Ramos (cell line): ENCODE measurements at regions not wholly inside any gene's neighbourhood (a gene's known extent, or its start where the extent isn't known, plus 50 kb on each side); places are given as distances from the start of the nearest gene placed in this dataset.
"Not testable (repeated sequence)": the region's sequence is repeated elsewhere in the genome, so short reads cannot be mapped to it uniquely, and the experiment has no call there.

Experiments used
- in situ Hi-C: fragments of 300-500 bp; cut with MboI; formaldehyde crosslinking; loops from one replicate; pipeline ENCODE4 v1.14.3; 2022; ENCODE audit warnings: low sequenced_read_pairs; ENCODE audit not compliant: unreplicated experiment

DNA sequence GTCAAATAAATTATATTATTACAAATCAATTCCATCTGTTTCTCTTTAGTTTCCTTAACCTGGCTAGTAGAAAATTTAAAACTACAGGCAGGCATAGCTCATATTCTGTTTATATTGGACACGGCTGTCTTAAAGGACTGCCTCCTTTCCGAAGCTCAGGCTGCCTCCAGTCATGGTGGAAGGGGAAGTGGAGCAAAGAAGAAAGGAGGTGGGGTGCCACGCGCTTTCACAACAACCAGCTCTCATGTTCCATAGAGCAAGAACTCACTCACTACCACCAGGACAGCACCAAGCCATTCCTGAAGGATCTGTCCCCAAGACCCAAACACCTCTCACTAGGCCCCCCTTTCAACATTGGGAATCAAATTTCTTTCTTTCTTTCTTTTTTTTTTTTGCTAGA, 149.3 kb upstream of the KCNJ18 start:
- in situ Hi-C loops: no loop called here

DNA sequence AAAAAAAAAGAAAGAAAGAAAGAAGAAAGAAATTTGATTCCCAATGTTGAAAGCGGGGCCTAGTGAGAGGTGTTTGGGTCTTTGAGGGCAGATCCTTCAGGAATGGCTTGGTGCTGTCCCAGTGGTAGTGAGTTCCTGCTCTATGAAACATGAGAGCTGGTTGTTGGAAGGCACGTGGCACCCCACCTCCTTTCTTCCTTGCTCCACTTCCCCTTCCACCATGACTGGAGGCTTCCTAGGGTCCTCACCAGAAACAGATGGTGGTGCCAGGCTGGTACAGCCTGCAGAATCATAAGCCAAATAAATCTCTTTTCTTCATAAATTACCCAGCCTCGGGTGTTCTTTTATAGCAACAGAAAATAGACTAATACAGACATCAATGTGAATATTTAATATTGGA, 147.3 kb upstream of the KCNJ18 start:
- in situ Hi-C loops: no loop called here

DNA sequence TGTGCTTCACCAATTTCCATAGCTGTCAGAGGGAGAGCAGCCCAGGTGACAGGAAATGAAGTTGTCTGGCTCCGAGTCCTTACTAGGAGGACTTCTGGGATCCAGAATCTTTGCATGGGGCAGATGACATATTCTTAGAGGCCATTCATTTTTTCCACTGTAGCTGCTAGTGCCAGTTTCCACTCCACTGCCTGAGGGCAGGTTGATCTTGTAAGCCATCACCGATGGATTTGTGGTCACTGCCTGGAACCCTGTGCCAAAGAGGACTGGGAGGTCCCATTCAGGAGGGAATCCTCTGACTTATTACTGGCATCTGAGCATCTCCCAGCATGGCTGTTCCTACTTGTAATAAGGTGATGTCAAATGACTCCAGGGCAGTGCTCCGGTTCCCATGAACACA, 144.1 kb upstream of the KCNJ18 start:
- in situ Hi-C loops: no loop called here

DNA sequence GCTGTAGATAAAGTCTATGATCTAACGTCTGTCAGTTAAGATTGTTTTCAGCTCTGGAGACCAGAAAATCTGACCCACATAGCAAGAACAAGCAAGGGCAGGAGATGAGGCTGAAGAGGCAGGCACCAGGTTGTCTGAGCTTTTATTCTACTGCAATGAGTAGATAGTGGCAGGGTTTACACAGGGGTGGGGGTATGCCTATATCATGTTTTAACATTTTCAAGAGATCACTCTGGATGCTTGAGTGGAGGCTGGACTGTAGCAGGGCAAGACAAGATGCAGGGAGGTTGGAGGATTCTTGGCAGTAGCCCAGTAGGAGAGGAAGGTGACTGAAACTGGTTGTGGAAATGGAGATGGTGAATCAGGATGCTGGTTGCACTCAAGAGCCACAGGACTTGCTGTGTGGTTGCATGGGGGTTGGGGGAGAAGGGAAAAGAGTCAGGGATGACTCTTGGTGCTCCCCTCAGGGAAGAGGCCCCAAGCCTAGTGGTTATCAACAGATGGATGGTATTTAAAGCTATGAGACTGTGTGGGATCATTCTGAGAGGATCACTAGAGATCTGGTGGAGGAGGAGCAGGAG, 143.1 kb upstream of the KCNJ18 start:
- in situ Hi-C loops: no loop called here

DNA sequence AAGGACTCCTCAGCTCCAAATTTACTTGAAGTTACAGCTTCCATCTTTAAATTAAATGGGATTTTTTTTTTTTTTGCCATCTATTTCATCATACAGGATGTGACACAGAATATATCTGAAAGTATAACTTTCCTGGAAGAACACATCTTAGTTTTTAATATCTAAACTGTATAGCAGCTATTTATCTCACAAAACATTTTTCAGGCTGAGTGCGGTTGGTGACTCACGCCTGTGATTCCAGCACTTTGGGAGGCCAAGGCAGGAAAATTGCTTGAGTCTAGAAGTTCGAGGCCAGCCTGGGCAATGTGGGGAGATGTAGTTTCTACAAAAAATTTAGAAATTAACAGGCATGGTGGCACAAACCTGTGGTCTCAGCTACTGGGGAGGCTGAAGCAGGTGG, 142.3 kb upstream of the KCNJ18 start:
- in situ Hi-C loops: not testable (repeated sequence)

DNA sequence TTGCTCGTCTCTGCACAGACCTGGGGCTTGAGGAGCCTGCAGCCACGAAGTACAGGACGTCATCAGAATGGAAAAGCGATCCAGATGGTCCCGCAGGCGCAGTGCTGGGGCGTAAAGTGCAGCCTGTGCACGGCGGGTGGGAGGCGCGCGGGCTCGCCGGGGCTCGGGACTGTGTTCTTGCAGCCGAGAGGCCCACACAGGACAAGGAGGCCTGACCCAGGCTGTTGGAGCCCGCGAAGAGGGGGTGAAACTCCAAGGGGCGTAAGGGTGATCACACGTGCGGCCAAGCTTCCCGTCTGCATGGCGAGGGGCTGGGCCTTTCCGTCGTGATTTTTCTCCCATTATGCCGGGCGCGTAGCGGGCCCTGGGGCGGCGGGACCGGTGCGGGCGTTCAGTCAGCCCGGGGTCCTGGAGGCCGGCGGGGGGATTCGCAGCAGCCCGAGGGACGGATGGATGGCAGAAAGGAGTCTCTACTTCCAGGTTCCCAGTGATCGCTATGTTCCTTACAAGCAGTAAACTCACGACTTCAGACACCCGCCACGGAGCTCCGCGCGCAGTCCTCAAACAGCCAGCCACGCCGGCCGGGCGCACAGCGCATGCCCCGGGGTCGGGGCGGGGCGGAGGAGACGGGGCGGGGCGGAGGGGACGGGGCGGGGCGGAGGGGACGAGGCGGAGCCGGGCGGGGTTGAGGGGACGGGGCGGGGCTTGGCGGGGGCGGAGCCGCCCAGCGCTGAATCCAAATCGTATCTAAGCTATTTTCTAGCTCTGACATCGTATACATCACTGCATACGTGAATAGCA, 141.0 kb upstream of the KCNJ18 start:
- in situ Hi-C loops: no loop called here

DNA sequence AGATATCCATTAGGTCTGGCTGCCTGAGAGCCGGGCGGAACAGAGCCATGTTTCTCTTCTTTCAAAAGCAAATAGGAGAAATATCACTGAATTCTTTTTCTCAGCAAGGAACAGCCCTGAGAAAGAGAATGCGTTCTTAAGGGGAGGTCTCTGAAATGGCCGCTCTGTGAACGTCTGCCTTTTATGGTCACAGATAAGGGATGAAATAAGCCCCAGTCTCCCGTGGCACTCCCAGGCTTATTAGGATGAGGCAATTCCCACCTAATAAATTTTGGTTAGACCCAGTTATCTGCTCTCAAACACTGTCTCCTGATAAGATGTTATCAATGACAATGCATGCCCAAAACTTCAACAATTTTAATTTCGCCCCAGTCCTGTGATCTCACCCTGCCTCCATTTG, 133.4 kb upstream of the KCNJ18 start:
- in situ Hi-C loops: not testable (repeated sequence)

DNA sequence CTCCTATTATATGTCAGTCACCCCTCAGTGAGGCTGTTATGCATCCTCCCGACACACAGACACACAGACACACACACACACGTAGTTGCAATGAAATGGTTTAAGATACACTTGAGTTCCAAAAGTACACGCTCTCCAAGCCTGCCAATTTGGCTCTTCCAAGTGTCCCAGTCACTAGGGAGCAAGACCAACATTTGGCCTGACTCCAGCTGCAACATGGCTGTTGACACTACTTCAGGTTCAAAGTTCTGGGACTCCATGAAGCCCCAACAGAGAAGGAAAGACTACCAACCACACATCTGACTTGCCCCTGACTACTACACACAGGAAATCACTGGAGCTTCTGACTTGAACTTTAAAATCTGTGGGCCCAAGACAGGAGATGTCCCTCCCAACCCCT, 128.1 kb upstream of the KCNJ18 start:
- in situ Hi-C loops: no loop called here

DNA sequence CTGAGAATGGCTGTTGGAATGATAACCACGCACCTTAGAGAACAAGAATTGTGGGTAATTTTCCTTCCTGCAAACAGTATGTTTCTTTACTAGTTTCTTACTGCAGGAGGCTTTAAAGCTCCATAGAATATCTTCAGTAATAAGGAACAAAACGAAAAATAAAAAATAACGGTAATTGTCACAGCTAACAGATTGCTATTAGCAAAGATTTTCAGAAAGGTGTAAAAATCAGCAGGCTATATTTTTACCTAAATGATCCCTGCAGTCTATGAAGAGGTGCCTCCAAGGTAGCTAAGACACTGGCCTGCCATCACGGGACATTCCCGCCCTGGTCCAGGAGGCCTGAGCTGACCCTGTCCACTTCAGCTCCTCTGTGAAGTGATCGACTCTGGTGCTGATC, 127.6 kb upstream of the KCNJ18 start:
- in situ Hi-C loops: not testable (repeated sequence)

DNA sequence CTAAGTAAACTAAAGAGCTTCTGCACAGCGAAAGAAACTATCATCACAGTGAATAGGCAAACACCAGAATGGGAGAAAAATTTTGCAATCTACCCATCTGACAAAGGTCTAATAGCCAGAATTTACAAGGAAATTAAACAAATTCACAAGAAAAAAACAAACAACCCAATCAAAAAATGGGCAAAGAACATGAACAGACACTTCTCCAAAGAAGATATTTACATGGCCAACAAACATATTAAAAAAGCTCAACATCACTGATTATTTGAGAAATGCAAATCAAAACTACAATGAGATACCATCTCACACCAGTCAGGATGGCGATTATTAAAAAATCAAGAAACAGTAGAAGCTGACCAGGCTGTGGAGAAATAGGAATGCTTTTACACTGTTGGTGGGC, 121.9 kb upstream of the KCNJ18 start:
- in situ Hi-C loops: not testable (repeated sequence)

DNA sequence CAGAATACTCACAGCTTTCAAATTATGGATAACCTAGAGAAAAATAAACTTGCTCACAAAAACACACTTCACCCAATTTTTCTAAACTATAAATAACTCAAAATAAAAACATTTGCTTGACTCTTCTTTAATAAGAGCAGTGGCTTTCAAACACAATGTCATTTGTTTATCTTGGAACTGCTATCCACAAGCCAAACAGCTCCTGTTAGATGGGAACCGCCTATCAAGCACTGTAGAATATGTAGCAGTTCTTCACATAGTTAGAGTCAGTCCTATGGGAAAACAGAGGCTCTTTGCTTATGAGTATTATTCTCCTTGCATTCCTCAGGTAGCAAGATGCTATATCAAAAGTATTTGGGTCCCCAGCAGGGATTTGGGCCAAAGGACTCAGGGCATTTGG, 120.2 kb upstream of the KCNJ18 start:
- in situ Hi-C loops: not testable (repeated sequence)

DNA sequence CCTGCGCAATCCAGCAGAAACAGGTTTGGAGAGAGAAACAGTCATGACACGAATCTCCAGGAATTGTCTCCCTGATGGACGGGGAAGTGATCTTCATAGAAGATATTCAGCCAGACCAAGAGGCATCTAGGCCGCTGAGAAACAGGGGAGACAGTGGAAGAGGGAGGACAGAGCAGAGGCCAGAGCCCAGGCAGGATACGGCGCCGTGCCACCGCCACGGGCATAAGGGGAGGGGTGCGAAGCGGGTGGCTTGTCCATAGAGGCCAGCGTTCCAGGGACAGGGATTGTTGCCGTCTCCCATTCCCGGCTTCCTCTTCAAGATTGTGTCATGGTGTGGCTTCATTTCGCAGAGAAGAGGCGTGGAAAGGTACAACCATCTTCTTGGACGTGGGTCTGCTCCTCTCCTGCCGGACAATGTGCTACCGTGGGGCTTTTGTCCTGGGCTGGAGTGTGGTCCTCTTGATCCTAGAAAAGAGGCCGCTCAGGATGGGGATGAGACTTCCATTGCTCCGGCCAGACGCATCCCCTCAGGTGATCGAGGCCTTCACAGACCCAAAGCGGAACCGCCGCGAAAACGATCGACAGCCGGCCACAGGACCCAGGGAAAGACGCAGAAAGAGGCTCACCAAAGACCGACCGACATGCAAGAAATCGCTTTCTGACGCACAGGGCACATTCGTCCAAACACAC, 118.9 kb upstream of the KCNJ18 start:
- in situ Hi-C loops: not testable (repeated sequence)

DNA sequence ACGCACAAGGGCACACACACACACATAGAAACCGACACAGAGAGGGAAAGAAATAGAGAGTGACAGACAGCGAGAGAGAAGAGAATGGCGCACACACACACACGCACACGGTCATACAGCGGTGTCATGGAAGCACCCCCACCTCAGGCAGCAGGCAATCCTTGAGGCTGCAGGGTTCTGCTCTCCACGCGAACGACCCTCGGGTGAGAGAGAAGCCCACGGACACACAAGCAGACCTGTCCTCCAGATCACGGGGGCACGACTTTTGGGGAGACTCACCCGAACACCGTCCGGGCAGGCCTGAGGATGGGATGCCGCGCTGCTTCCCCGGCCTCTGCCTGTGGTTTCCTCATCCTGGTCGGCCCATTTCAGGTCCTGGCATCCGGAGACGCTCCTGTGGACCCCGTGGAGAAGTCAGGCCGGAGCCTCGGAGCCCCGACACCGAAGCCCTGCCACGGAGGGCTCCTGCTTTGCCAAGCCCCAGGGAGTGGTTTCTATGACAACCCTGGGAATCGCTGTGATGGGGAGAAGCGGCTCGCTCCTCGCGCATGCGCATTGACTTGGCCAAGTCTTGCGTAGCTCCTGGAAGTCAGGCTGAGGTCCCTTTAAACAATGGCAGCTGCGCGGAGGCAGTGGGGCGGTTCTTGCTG, 118.2 kb upstream of the KCNJ18 start:
- in situ Hi-C loops: no loop called here

DNA sequence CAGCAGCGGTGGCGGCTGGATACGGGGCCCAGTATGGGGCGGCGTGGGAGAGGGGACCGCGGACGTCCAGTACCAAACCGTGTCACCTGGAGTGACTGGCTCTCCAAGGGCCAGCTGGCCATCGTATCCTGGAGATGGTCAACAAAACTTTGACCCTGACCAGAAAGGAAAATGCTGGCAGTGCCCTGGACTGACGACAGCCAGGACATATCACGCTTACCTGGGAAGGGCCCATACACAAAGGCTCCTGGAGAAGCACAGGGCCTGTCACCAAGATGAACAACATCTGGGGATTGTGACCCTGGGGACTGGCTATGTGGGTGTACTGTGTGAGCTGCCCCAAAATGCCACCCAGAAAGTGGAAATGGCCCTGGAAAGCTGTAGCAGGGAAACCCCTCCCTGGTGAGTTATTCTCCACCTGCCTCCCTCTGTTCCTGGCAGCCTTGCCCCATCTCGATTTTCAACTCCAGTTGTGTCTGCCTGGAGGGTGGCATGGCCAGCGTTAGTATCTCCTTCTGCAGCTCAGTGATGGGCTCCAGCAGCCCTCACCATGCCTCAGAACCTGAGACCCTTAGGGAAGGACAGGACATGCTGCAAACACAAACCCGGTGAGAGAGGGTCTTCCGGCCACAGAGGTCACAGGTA, 117.6 kb upstream of the KCNJ18 start:
- in situ Hi-C loops: not testable (repeated sequence)

DNA sequence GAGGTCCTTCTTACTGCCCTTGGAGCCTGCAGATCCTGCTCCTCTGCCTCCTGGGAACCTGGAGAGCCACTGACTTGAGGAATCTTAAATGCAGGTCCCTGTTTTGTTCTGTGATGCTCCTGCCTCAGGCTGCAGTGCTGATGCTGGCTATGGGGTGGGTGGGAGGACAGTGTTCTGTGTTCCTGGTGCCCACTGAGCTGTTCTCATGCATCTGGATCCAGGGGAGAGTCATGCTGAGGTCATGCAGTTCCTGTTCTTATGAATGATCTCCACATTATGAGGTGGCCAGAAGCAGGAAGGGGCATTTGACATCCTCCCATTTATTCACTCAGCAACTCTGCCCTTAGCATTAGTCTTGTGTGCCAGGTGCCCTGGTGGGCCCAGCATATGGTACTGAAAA, 113.5 kb upstream of the KCNJ18 start:
- in situ Hi-C loops: not testable (repeated sequence)

DNA sequence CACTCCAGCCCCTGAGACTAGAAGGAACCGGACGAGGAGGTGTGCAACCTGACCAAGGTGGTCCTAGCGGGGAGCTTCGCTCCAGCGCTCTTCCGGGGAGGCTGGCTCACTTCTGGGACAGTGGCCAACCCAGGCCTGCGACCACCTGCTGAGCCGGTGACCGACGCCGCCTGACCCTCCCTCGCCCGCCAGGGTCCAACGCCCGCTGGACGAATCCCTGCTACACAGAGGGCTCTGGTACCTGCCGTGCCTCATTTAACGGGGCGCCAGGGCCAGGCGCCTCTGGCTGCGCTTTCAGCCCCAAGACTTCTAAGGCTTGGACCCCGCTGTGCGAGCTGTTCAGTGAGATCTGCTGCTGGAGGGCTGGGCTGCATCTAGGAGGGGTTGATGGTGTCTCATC, 99.5 kb upstream of the KCNJ18 start:
- in situ Hi-C loops: no loop called here

DNA sequence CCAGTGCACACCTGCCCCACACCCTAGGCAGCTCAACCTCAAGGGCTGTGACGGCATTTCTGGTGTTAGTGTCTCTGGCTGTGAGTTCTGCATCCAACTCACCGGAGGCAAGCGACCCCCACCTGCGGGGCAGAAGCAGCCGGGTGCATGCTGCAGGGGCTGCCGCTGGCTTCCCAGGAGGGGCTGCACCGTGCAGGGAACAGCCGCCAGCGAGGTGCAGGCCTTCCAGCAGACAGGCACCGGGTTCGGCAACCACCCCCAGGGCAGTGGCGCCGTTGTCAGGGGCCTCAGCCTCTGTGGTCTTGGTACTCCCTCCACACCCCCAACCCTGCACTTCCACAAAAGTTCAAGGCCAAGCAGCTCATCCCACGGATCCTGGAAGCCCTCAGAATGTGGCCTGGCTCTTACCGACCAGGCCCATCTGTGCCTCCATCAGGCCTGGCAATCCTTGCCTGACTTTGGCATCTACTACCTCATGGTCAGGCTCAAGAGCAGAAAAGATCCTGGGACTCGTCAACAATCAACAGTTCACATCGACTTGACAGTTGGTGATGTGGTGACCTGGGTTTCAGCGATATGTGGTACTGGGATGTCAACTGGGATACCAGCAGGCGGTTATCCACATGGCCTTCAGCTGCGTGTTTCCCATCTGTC, 98.7 kb upstream of the KCNJ18 start:
- in situ Hi-C loops: not testable (repeated sequence)

DNA sequence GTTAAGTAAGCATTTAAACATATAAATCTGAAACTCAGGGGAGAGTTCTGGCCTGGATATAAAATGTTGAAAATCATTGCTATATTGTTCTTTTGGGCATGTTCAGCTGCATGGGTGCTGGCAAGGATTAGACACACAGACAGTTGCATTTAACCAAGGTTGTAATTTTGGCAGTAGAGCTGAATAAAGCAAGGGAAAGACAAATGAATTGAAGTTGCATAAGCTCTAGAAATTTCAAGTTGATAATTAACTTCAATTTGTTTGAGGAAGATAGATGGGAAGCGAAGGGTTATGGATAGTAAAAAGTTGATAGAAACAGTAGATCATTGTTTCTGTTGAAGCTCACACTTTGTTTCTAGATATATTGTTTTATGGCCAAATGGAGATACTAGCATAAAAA, 97.2 kb upstream of the KCNJ18 start:
- in situ Hi-C loops: no loop called here

DNA sequence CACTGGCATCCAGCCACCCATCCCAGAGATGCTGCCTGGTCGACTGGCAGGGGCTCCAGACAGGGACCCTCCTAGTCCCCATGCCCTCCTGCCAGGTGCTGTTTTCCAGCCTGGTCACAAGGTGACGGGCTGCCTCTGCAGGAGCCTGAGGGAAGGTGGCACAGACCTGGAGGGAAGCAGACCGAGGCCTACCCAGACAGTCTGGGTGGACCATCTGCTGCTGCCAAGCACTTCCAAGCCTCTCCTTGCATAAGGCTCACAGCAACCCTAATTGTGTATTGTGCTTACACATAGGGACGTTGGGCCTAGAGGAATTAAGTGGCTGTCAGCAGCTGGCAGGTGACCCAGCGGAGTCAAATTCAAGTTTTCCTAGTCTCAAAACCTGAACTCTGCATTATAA, 90.1 kb upstream of the KCNJ18 start:
- in situ Hi-C loops: loop anchor here (25.0 kb wide), 1 partner anchor 110 kb away; no protein-coding TSS in a partner anchor

DNA sequence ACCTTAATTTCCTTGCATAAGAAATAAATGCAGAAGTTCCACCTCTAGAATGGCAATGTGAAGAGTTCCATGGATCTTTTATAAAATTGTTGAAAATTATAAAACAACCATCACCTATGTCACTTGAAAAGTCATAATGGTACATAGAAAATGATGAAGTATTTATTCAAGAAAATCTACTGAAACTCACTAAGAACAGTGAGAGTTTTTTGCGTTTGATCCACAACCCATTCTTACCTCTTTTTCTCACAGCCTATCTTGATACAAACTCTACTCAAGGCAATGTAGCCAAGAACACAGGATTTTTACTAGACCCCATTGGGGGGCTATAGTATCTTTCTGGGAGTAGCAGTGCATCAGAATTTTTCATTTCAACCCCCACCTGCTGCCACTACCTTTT, 89.0 kb upstream of the KCNJ18 start:
- in situ Hi-C loops: loop anchor here (25.0 kb wide), 1 partner anchor 109 kb away; no protein-coding TSS in a partner anchor
